K562 (cell line): ENCODE measurements at regions not wholly inside any gene's neighbourhood (a gene's known extent, or its start where the extent isn't known, plus 50 kb on each side); places are given as distances from the start of the nearest gene placed in this dataset.

ENCODE experiments used
- DLX4 ChIP-seq: fragments of 250-450 bp; sonication (Bioruptor Pico); IDR thresholded peaks from 2 replicates; pipeline ENCODE4 v1.6.1; 2021; ENCODE audit warnings: mild to moderate bottlenecking
- ETS2 ChIP-seq: IDR thresholded peaks from 2 replicates; pipeline ENCODE4 v1.6.1; 2016; ENCODE audit warnings: borderline replicate concordance, missing genetic modification characterization, mild to moderate bottlenecking, moderate library complexity, missing compliant biosample characterization; ENCODE audit not compliant: poor library complexity, severe bottlenecking
- ETV6 ChIP-seq, 3 experiments: fragments of 150-350 bp in 1 of 3; sonication (generic) in 1 of 3; formaldehyde crosslinking in 1 of 3; IDR thresholded peaks; 2 replicates each; pipeline versions ENCODE4 v1.6.1 to v1.8.0; 2014 to 2022; ENCODE audit warnings: borderline replicate concordance in 2 of 3, low read depth in 2 of 3, antibody characterized with exemption in 1 of 3, low read length in 1 of 3, mild to moderate bottlenecking in 1 of 3, missing genetic modification reagents in 1 of 3
- HLTF ChIP-seq: fragments of 450-650 bp; IDR thresholded peaks from 2 replicates; pipeline ENCODE4 v1.6.1; 2016
- NR0B1 ChIP-seq: fragments of 450-650 bp; IDR thresholded peaks from one replicate; pipeline ENCODE4 v1.6.1; 2018; ENCODE audit warnings: mild to moderate bottlenecking, moderate library complexity; ENCODE audit not compliant: partially characterized antibody
- PBX2 ChIP-seq, 2 experiments: IDR thresholded peaks in 1 of 2; conservative IDR thresholded peaks in 1 of 2; 2 replicates each; pipeline ENCODE4 v1.6.1; 2016; ENCODE audit warnings: low read depth in 2 of 2, mild to moderate bottlenecking in 1 of 2, missing compliant biosample characterization in 1 of 2, missing genetic modification characterization in 1 of 2, moderate library complexity in 1 of 2
- SREBF2 ChIP-seq: sonication (generic); formaldehyde crosslinking; IDR thresholded peaks from 2 replicates; pipeline ENCODE4 v1.4.0; 2020; ENCODE audit warnings: mild to moderate bottlenecking, missing genetic modification reagents
- TCF15 ChIP-seq: fragments of 250-450 bp; sonication (Bioruptor Pico); IDR thresholded peaks from 2 replicates; pipeline ENCODE4 v1.8.0; 2022; ENCODE audit warnings: moderate library complexity, mild to moderate bottlenecking, inconsistent platforms
- TRIM28 ChIP-seq: fragments of 450-650 bp; IDR thresholded peaks from 2 replicates; pipeline ENCODE4 v1.6.1; 2017

GRCh38 chr10:90327611-90328010 lies 530.2 kb downstream of the HTR7 start (continued):
- TF ChIP-seq ETS2 (tag) (no peak), NR0B1 (no peak), TCF15 (CRISPR knock-in tag) (no peak), TRIM28 (no peak), HLTF (no peak), PBX2 (CRISPR knock-in tag; IDR thresholded peaks at IDR 0.05; ENCODE audit: low read depth) (no peak), PBX2 (tag; conservative IDR thresholded peaks at IDR 0.05; ENCODE audit: low read depth) (no peak), ETV6 (IDR thresholded peaks at IDR 0.05; ENCODE audit: borderline replicate concordance in 1 of 2, low read depth in 2 of 2, low read length in 1 of 2) (no peak), ETV6 (CRISPR knock-in tag; IDR thresholded peaks at IDR 0.05; ENCODE audit: borderline replicate concordance) (no peak), DLX4 (CRISPR knock-in tag) (no peak), SREBF2 (CRISPR knock-in tag) (no peak)
- TF ChIP-seq, all 486 proteins: peak for 0
